K562 (cell line): ENCODE measurements at regions not wholly inside any gene's neighbourhood (a gene's known extent, or its start where the extent isn't known, plus 50 kb on each side); places are given as distances from the start of the nearest gene placed in this dataset.

Experiments
- CEBPB ChIP-seq: fragments of 450-650 bp; IDR thresholded peaks from 2 replicates; pipeline ENCODE4 v1.6.1; 2016; ENCODE audit warnings: missing genetic modification characterization, missing compliant biosample characterization
- NFATC3 ChIP-seq: fragments of 450-650 bp; IDR thresholded peaks from 2 replicates; pipeline ENCODE4 v1.6.1; 2017; ENCODE audit warnings: mild to moderate bottlenecking

- TF ChIP-seq NFATC3 (no peak), CEBPB (tag) (no peak)
Observed at GRCh38 chr14:105894978-105895881, 368.8 kb downstream of the TMEM121 start.
